ENCODE measurements at regions not wholly inside any gene's neighbourhood (a gene's known extent, or its start where the extent isn't known, plus 50 kb on each side); places are given as distances from the start of the nearest gene placed in this dataset.
"Not testable (repeated sequence)": the region's sequence is repeated elsewhere in the genome, so short reads cannot be mapped to it uniquely, and the experiment has no call there.

DNA sequence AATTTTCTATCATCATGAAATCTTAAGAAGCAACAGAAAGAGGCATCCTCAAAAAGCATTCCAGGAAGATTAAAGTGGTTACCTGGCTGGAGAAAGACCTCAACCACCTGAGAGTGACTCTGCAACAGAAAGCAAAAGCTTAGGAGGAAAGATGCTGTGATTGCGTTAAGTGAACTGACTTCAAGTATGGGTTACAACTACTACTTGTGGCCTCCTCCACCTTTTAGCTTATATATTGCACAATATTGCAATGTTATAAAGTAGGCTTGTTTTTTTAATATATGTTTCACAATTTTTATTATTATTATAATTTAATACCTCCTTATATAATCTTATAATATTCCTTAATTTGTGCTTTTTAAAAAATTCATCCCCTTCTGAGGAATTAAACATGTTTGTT, 1407.5 kb downstream of the KCNT2 start:
- DNase-seq (ENCODE audit: low read depth): no peak

DNA sequence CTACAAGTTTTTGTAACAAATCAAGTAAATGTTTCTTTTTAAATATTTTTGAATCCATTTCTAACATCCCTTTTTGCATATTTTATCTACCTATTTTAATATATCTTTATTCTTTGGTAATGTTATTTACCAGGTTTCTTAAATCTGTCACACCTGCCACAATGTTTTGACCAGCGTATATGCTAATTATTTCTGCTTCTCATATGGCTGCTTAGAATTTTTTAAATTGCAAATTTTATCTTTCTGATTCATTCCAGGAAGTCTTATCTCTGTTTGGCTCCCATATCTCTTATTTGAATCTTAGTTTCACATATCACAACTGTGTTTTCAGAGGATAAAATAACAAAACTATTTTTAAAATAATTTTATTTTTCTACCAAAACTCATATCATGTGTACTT, 1411.1 kb downstream of the KCNT2 start:
- DNase-seq (ENCODE audit: low read depth): no peak

DNA sequence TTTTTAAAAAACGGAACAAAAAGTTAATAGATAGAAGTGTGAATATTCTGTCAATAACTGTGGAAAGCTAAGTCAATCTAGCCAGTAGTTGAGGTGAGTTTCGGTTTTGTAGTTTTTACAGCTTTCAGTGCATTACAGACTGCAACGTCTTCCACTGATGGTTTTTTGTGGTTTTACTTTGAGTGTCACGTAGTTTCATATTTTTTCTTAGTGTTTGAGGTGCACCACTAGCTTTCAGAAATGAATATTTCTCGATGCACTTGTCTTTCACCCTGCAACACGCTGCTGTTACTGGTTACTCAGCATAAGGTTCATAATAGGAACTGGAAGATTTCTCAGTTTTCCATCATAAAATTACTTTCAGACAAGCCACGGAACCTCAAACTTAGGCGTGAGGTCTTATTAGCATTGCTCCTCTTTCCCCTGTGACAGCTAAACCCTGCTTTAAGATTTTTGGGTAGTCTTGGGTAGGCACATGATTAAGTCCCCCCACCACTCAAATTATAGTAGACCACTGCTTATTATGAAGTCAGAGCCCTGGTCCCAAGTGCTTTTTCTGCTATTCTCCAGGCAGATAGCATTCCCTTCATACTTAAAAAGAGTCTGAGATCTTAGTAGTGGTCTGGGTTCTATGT, 1412.7 kb downstream of the KCNT2 start:
- no peak for DNase-seq (ENCODE audit: low read depth)

DNA sequence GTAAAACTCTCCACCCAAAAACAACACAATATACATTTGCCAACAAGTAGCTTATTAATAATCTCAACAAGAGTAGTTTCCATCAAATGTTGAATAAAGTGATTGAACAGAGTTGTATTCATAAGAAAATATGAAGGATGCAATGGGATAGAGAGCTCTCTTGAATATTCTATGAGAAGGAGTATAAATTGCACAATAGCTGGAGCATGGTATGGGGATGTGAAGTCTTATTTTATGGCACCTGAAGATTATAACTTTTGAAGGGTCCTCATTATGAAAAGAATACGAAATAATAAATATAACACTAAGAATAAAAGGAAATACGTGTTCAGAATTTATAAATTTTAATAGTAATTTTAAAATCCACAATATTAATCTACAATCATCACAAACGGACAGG, 1415.1 kb downstream of the KCNT2 start:
- DNase-seq (ENCODE audit: low read depth): no peak

DNA sequence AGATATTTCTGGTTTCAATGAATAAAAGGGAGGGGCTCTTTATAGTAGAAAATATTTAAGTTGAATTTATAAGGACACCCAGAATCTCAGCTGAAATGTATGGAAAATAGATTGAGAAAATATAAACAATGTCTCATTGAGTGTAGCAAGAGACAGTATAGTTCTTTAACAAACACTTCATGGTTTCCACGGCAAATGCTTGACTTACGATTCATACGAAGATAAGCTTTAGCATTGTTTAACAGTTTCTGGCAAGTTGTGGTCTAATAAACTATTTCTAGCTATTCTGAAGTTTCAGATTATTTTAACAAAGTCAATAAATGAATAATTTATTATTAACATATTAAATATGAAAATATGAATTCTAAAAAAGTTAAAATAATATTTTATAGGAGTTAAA, 1419.4 kb downstream of the KCNT2 start:
- DNase-seq (ENCODE audit: low read depth): no peak

DNA sequence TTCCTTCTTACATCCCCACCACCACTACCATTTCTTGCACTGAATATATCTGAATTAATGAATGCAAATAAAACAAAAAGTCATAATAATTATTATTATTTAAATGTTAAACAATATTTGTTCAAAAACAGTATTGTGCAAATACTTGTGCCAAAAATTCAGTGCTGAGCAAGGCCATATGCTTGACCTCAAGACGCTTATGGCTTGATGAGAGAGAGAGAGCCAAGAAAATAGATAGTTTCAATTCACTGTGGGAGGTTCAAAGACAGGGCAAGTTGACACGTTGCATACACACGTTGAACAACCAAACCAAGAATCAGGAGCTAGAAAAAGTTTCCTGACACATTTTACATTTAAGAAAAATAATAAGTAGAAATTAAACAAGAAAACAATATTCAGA, 1421.7 kb downstream of the KCNT2 start:
- no peak for DNase-seq (ENCODE audit: low read depth)

DNA sequence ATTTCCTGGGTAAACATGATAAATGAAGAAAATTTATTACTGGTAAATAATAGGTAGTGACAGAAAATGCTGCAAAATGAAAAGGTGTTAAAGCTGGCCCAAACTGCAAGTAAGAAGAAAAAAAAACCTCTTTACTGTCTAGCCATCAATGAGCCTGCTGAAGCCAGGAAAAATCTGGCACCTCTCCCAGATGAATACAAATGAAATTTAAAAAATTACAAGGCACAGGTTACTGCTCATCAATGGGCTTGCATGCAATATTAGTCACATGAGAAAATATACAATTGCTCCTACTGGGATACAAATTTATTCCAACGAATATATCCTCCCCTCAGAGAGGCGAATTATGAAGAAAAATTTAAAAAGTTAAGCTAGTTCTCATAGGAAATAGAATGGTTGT, 1422.5 kb downstream of the KCNT2 start:
- no peak for DNase-seq (ENCODE audit: low read depth)

DNA sequence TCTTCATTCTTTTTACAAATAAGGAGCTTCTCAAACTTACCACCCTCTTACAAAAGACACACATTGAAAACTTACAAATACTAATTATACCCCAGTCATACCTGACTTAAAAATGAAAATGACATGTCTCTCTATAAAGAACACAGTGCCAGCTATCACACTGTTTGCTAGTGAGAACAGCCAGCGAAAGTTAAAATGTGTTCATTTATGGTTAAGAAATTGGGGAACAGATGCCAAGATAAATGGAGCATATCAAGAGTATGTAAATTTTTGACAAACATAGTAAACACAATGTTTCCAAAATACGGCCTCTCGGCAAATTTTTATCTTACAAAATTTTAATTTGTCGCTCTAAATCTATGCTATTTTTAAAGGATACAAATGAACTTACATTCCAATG, 1422.9 kb downstream of the KCNT2 start:
- DNase-seq (ENCODE audit: low read depth): no peak

DNA sequence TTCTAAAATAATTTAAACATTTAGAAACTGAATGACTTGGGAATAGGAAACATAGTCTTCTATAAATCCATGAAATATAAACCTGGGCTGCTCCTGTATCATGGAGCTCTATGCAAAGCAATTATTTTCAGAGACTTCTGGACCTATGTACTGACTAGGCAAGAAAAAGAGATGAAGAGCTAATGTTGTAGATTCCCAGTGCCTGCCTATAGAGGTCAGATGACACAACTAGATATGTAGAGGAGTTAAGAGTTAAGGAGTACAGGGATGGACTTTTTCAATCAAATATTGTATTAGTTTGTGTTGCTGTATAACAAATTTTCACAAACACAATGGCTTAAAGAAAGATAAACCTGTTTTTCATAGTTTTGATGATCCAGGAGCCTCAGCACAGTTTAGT, 1434.5 kb downstream of the KCNT2 start:
- no peak for DNase-seq (ENCODE audit: low read depth)

DNA sequence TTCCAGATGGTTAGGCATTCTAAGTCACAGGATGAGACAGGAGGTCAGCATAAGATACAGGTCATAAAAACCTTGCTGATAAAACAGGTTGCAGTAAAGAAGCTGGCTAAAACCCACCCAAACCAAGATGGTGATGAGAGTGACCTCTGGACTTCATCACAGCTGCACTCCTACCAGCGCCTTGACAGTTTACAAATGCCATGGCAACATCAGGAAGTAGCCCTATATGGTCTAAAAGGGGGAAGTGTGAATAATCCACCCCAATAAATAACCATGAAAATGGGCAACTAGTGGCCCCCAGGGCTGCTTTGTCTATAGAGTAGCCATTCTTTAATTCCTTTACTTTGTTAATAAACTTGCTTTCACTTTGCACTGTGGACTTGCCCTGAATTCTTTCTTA, 1448.4 kb downstream of the KCNT2 start:
- DNase-seq (ENCODE audit: low read depth): not testable (repeated sequence)

DNA sequence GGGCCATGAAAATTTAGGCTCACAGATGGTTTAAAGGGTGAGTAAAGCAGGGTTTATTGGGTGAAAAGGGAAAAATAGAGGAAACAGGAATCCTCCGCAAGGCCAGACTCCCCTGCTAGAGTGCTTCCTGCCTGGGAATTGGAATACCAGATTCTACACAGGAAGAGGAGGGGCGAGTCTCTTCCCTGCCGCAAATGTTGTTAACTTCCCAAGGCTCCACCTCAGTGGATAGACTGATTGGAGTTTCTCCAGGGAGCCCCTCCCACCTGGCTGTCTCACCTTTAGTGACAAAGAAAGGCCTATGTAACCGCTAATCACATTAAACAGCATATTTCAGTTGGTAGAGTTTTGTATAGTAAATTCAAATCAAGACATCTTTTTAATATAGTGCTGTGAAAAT, 1450.1 kb downstream of the KCNT2 start:
- no peak for DNase-seq (ENCODE audit: low read depth)

DNA sequence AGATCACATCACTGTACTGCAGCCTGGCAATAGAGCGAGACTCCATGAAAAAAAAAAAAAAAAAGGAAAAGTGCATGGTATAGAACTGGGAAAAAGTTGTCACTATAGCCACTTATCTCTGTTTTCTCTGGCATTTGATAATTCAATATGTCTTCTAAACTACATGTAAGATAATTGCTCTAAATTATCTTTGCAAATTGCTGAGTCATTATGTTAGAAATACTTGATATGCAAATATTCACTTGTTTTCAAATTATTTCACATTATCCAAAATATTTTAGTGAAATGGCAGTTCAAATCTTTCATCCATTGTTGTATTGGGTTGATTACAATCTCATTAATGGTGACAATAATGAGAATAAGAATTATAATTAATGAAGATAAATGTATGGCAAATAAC, 1455.1 kb downstream of the KCNT2 start:
- no peak for DNase-seq (ENCODE audit: low read depth)

DNA sequence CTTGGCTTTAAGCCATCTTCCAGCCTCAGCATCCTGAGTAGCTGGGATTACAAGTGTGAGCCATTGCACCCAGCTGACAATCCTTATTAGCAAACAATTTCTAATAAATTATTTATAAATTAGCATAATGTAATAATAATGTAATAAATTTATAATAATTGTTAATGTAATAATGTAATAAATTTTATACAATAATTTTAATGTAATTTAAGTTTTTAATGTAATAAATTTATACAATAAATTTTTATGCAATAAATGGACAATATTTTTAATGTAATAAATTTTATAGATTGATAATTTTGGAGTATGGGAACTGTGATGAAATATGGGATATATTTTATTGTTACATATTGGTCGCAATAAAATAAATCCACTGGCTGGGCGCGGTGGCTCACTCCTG, 1457.5 kb downstream of the KCNT2 start:
- DNase-seq (ENCODE audit: low read depth): no peak

DNA sequence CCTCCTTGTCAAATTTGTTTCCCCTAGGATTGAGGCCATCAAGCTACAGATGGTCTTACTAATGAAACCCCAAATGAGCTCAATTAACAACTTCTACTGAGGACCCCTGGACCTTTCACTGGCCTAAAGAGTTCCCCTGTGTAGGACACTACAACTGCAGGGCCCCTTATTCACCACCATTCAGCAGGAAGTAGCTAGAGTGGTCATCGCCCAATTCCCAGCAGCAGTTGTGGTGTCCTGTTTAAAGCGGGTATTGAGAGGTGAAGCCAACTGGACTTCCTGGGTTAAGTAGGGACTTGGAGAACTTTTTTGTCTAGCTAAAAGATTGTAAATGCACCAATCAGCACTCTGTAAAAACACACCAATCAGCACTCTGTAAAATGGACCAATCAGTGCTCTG, 1466.9 kb downstream of the KCNT2 start:
- DNase-seq (ENCODE audit: low read depth): no peak

DNA sequence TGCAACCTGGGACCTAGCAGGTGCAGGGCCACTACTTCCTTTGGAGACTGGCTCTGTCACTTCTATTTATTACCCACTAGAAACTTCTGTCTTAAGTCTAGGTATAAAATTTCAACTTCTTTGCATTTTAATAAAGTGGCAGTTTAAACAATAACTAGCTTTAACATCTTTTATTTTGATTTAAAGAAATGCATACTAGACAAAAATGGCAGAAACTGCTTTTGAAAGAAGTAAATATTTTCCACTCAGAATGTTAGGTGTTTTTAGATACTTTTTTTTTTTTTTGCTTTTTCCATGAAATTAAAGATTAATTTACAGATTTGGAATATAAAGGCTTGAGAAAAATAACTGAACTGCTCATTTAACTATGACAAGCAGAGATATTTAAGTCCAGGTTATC, 1477.6 kb downstream of the KCNT2 start:
- no peak for DNase-seq (ENCODE audit: low read depth)

DNA sequence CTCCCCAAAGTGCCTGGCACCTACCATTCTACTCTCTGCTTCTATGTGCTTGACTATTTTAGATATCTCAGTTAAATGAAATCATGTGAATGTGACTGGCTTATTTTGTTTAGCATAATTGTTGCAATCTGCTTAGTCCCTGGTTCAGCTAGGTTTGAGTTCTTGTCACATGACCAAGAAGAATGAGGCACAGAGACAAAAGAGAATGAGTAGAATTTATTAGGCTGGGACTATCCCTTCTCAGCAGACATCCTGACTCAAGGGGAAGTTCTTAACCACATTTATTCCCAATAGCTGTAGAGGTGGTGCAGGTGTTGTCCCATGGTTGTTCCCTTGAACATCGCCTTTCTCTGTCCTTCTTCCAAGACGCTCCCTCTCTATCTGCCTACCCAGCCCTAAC, 1485.7 kb downstream of the KCNT2 start:
- no peak for DNase-seq (ENCODE audit: low read depth)

DNA sequence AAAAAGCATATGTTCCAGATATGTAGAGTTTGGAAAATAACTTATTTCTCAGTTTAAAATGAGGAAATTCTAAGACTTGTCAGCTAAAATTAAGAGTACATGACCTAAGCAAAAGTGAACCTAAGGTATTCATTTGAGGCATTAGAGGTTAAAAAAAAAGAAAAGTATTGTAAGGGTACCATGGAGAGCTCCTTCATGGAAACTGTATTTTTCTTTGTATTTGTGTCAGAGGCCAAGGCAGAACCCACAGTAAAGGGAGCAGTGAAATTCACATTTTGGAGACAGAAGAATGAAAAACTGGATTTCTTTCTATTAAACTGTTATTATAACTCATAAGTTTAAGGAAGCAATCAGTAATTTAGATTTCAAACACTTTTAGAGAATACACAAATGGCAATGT, 1494.8 kb downstream of the KCNT2 start:
- no peak for DNase-seq (ENCODE audit: low read depth)

DNA sequence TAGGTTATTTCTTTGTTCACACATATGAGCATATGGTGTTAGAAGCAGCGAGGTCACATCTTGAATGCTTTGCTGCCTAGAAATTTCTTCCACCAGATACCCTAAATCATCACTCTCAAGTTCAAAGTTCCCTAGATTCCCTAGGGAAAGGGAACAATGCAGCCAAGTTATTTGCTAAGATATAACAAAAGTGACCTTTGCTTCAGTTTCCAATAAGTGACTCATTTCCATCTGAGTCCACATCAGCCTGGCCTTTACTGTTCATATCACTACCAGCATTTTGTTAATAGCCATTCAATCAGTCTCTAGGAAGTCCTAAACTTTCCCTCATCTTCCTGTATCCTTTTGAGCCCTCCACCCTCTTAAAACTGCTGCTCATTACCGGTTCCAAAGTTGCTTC, 1502.5 kb downstream of the KCNT2 start:
- no peak for DNase-seq (ENCODE audit: low read depth)

DNA sequence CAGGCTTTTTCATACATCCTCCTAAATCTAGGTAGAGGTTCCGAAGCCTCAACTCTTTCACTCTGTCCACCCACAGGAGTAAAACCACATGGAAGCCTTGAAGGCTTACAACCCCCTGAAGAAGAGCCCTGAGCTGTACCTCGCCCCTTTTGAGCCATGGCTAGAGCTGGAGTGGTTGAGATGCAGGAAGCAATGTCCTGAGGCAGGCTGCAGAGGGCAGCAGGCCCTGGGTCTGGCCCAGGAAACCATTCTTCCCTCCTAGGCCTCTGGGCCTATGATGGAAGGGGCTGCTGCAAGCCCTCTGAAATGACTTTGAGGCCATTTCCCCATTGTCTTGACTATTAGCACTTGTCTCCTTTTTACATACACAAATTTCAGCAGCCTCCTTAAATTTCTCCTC, 1503.0 kb downstream of the KCNT2 start:
- DNase-seq (ENCODE audit: low read depth): no peak

DNA sequence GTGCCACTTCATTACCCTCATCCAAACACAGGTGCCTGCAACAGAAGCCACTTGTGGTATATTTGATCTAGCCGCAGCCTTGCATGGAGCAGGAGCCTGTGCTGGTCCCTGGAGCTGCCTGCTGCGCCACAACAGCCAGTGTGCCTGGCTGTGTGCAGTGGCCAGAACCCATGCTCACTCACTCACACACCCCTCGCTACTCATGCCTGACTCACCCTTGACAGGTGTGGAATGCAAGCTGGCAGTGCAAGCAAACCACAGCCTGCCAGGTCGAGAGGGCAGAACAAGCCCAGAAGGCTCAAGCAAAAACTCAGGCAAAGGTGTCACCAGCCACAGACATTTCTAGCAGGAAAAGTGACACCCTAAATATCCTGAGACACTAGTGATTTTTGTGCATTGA, 1510.9 kb downstream of the KCNT2 start:
- DNase-seq (ENCODE audit: low read depth): no peak

DNA sequence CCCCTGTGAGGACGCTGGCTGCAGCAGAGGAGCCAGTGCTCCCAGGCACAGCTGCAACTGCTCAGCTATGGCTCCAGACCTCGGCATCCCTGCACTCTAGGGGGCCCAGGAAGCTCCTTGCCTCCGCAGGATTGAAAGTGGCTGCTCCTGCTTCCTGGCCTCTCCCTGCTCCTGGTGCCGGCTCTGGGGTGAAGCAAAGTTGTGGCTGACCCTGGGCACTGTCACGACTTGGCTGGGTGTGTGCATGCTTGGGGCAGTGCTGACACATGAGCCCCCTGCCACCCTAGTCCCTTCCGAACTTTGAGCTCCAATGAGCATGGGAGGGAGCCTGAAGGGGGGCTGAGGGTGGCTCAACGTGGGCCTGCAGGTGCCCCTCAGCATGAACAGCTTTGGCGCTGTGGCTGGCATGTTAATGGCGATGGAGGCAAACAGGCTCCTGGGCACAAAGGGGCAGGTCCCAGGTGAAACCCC, 1512.2 kb downstream of the KCNT2 start:
- no peak for DNase-seq (ENCODE audit: low read depth)

DNA sequence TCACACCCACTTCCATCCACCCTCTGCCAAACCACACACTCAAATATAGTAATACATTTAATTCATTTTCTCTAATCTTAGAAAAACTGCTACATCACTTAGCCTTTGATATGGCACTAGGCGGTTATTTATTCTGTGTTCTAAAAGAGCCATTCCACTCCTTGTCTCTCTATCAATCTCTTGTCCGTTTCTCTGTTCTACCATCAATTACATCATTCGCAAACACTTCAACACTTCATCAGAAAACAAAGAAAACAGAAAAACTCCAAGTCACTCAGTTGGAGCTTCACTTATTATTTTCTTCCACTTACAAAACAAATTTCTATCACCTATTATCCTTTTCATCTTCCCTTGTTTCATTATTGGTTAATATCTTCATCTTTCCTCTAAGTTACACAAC, 1523.0 kb downstream of the KCNT2 start:
- no peak for DNase-seq (ENCODE audit: low read depth)

DNA sequence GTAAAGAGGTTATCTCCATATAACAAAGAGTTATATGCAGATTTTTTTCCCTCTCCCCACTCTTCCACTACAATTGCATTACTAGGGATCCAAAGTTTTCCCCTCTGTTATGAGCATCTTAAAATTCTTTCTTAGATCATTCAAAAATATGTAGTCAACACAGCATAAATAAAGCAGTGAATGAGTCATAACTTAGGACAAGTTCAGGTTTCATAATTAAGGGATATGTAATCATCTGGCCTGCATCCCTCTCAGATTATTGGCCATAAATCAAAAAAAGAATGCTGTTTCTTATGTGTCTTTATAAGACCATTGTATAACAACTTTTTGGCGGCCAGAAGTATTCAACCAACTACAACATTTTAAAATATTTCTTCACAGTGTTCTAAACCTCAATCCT, 1526.1 kb downstream of the KCNT2 start:
- no peak for DNase-seq (ENCODE audit: low read depth)

DNA sequence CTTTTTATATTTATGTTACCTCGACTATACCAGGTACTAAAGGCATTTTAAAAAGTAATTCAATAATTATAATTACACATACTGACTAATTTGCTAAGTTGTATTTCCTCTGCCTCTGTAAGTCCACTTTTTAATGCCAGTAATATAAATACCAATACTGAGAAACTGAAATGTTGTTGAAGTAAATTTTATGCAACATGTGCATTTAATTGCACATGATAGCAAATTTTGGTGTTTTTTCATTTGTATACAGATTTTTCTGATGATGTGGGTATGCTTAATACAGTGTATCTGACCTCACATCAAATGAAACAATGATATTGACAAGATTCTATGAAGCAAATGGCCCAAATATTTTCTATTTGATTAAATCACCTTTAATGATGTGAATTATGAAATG, 1531.6 kb downstream of the KCNT2 start:
- no peak for DNase-seq (ENCODE audit: low read depth)

DNA sequence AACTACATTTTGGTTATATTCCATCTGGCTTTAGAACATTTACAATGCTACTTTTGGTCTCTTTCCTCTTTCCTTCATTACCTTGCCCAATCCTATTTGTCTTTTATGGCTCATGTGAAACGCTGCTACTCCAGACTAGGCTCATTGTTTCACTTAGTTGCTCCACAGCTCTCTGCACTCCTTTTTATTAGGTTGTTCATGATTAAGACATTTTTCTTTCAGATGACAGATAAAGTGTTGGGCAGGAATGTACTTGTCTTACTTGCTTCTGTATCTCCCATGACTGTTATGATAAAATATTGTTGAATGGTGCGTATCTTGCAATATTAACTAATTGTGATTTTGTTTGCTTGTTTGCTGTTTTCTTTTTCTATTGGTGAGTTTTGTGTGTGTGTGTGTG, 1532.3 kb downstream of the KCNT2 start:
- DNase-seq (ENCODE audit: low read depth): no peak
